BLaER1 treated with 17β-estradiol and CSF1 and Interleukin-3, amounts not matched to agents 10 nM and 100 nM (cell line): ENCODE measurements at regions not wholly inside any gene's neighbourhood (a gene's known extent, or its start where the extent isn't known, plus 50 kb on each side); places are given as distances from the start of the nearest gene placed in this dataset.

Source experiments
- H3K27ac ChIP-seq, 11 experiments: shearing (Covaris generic); formaldehyde crosslinking; 2 replicates each; pipeline ENCODE4 v1.8.1; 2022
- H3K27me3 ChIP-seq, 11 experiments: shearing (Covaris generic); formaldehyde crosslinking; 2 replicates each; pipeline ENCODE4 v1.8.1; 2022
- H3K36me3 ChIP-seq, 11 experiments: shearing (Covaris generic); formaldehyde crosslinking; 2 replicates each; pipeline ENCODE4 v1.8.1; 2022
- H3K4me1 ChIP-seq, 10 experiments: shearing (Covaris generic); formaldehyde crosslinking; 2 replicates each; pipeline ENCODE4 v1.8.1; 2022
- H3K4me2 ChIP-seq, 11 experiments: shearing (Covaris generic); formaldehyde crosslinking; 2 replicates each; pipeline ENCODE4 v1.8.1; 2022
- H3K4me3 ChIP-seq, 10 experiments: shearing (Covaris generic); formaldehyde crosslinking; 2 replicates each; pipeline ENCODE4 v1.8.1; 2022
- H3K9ac ChIP-seq, 11 experiments: shearing (Covaris generic); formaldehyde crosslinking; 2 replicates each; pipeline ENCODE4 v1.8.1; 2022
- H3K9me3 ChIP-seq, 11 experiments: shearing (Covaris generic); formaldehyde crosslinking; replicated peaks in 1 of 11; 2 replicates each; pipeline ENCODE4 v1.8.1; 2022
- H4K20me1 ChIP-seq, 11 experiments: shearing (Covaris generic); formaldehyde crosslinking; 2 replicates each; pipeline ENCODE4 v1.8.1; 2022
- Cebpa-rat ChIP-seq, 11 experiments: shearing (Covaris generic); IDR thresholded peaks; 2 replicates each; pipeline ENCODE4 v1.8.1; 2022

DNA sequence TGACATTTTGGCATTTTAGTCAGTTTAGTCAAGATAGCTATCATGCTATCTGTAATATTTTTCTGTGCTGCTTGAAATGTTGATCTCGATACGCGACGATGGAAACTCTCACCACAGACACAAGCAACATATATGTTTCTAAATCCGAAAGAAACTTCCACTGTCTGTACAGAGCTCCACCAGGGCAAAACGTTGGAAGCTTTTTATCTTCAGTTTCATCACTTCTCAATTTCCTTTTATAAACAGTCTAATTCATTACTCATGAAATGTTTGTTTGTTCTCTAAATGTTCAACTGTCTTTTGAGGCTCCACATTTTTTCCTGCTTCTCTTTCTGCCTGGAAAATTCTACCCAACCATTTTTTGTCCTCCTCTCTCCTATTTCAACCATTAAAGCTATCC is 737.6 kb downstream of the SLC16A7 start:
- Histone ChIP-seq H3K9ac (no peak overlapping the region), H3K4me3 (no peak overlapping the region), H3K27me3 (no peaks in the 10 kb centered on the region), H4K20me1 (no peaks in the 10 kb centered on the region), H3K9me3 (no peaks in the 10 kb centered on the region), H3K27ac (no peak overlapping the region), H3K4me1 (no peaks in the 10 kb centered on the region), H3K36me3 (no peaks in the 10 kb centered on the region), H3K4me2 (no peak overlapping the region)
- TF ChIP-seq Cebpa-rat (IDR thresholded peaks at IDR 0.05) = no peak

DNA sequence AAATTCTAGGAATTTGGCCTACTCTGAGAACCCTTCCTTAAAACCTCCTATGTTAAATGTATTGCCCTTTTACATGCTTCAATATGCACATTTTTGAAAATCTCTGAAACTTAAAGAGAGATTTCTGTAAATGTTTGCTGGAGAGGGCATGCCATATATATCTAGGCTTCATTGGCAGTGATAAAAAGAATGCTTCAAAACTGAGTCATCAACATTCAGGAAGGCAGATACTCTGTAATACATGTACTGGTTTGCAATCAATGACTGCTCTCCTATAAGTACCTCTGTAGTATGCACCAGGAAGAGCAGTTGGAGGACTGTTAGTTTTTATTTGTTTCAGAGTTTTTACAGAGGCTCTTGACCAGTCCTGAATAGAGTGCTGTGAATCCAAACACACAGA is 739.9 kb downstream of the SLC16A7 start:
- no peak for TF ChIP-seq Cebpa-rat (IDR thresholded peaks at IDR 0.05)
- Histone ChIP-seq H3K9me3 (no peaks in the 10 kb centered on the region), H3K27me3 (no peaks in the 10 kb centered on the region), H3K27ac (no peak overlapping the region), H4K20me1 (no peaks in the 10 kb centered on the region), H3K36me3 (no peaks in the 10 kb centered on the region), H3K4me2 (no peak overlapping the region), H3K4me1 (no peaks in the 10 kb centered on the region), H3K4me3 (no peak overlapping the region), H3K9ac (no peak overlapping the region)

DNA sequence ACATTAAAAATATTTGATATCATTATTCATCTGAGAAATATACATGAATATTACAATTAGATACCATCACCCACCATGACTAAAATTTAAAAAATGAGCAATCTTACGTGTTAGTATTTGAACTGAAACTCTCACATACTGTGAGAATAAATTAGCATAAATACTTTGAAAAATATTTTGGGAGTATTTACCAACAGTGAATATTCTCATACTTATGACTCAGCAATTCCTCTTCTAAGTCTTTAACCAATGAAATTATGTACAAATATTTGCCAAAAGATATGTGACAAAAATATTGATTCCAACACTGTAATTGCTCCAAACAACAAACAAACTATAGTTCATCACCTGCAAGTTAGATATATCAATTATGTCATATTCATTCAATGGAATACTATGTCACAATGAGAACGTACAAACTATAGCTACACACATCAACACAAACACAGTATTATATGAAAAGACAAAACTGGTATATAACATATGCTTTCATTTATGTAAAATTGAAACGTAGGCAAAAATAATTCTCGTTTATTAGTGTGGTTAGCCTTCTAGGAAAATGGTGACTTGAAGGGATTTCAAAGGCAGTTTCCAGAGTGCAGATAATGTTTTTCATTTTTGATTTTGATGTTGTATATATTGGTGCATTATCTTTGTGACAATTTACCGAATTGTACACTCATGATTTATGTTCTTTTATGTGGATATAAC is 742.2 kb downstream of the SLC16A7 start:
- H3K9ac ChIP-seq = no peak overlapping the region

DNA sequence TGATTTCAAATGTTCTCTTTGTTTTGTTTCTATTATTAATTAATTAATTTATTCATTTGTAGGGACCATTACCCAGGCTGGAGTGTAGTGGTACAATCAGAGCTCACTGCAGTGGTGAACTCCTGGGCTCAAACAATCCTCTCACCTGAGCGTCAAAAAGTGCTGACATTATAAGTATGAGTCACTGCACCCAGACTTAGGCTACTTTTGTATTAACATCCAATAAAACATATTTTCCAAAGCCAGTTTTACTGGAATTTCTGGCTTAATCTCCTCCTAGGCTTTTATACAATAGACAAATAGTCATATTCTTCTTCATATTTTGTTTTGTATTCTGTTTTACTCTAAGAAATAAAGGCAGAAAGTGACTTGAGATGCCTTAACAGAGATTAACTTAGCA is 749.6 kb downstream of the SLC16A7 start:
- no peak overlapping the region for H3K4me3 ChIP-seq
- no peaks in the 10 kb centered on the region for H3K36me3 ChIP-seq
- H3K9ac ChIP-seq = no peak overlapping the region
- H3K27me3 ChIP-seq = no peaks in the 10 kb centered on the region
- H3K4me2 ChIP-seq = no peak overlapping the region
- H3K9me3 ChIP-seq = no peaks in the 10 kb centered on the region
- no peak overlapping the region for H3K27ac ChIP-seq
- H4K20me1 ChIP-seq = no peaks in the 10 kb centered on the region
- no peaks in the 10 kb centered on the region for H3K4me1 ChIP-seq
- no peak for TF ChIP-seq Cebpa-rat (IDR thresholded peaks at IDR 0.05)

More for the DNA sequence above, 742.2 kb downstream of the SLC16A7 start:
- Histone ChIP-seq H3K4me1 (no peaks in the 10 kb centered on the region), H3K36me3 (no peaks in the 10 kb centered on the region), H3K4me3 (no peak overlapping the region), H3K27me3 (no peaks in the 10 kb centered on the region), H3K4me2 (no peak overlapping the region), H3K27ac (no peak overlapping the region), H3K9me3 (no peaks in the 10 kb centered on the region), H4K20me1 (no peaks in the 10 kb centered on the region)
- no peak for TF ChIP-seq Cebpa-rat (IDR thresholded peaks at IDR 0.05)

DNA sequence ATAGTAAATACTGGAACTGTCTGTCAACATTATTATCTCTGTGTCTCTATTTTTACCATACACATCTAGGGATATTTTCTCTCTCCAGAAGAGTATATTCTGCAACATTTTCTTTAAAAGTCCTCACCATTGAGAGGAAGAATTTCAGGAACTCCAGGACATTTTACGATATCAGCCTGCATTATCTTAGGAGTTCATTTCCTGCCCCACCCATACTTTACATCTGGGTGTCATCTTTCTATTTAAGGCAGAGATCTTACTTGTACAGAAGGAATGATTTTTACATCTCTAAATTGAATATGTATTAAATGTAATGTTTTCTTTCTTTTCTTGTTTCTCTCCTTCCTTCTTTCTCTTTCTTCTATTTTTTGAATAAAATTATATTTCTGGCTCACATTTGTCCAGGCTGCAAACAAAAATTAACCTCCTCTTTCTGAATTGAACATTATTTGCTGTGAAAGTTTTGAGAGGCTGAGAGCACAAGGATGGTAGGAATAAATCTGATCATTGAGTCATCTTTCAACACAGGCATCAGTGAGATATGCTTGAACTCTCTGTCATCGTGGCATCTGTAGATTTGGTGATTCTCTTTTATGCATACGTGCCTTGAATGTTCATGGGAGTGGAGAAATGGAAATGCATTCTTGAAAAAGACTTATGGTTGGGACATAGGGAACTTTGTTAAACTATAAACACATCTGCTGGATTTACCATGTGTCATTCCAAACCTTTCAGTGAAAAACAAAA is 753.6 kb downstream of the SLC16A7 start:
- Histone ChIP-seq H3K4me2 (no peak overlapping the region), H3K27ac (no peak overlapping the region), H3K27me3 (no peaks in the 10 kb centered on the region), H3K36me3 (no peaks in the 10 kb centered on the region), H3K9ac (no peak overlapping the region), H3K4me1 (no peaks in the 10 kb centered on the region), H4K20me1 (no peaks in the 10 kb centered on the region), H3K4me3 (no peak overlapping the region), H3K9me3 (no peaks in the 10 kb centered on the region)
- no peak for TF ChIP-seq Cebpa-rat (IDR thresholded peaks at IDR 0.05)

DNA sequence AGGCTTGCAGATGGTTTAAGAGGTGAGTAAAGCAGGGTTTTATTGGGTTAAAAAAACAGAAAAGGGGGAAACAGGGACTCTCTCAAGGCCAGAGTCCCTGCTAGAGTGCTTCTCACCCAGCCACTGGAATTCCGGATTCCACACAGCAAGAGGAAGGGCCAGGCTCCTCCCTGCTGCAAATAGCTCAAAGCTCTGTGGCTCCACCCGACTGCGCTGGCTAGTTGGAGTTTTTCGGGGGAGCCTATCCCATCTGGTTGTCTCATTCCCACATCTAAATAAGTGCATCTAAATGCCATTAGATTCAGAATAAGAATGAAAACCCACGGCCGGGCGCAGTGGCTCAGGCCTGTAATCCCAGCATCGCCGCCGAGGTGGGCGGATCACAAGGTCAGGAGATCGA is 791.5 kb downstream of the SLC16A7 start:
- no peaks in the 10 kb centered on the region for H3K27me3 ChIP-seq
- peaks cover 2 to 9% (median 7%) of the 10 kb centered on the region in 11 experiments; a peak in 16 of 22 replicates for H3K9me3 ChIP-seq
- no peaks in the 10 kb centered on the region for H4K20me1 ChIP-seq
- H3K4me3 ChIP-seq = no peak overlapping the region
- no peaks in the 10 kb centered on the region for H3K4me1 ChIP-seq
- no peak overlapping the region for H3K9ac ChIP-seq
- TF ChIP-seq Cebpa-rat (IDR thresholded peaks at IDR 0.05) = no peak
- no peaks in the 10 kb centered on the region for H3K36me3 ChIP-seq
- H3K4me2 ChIP-seq = no peak overlapping the region
- no peak overlapping the region for H3K27ac ChIP-seq

DNA sequence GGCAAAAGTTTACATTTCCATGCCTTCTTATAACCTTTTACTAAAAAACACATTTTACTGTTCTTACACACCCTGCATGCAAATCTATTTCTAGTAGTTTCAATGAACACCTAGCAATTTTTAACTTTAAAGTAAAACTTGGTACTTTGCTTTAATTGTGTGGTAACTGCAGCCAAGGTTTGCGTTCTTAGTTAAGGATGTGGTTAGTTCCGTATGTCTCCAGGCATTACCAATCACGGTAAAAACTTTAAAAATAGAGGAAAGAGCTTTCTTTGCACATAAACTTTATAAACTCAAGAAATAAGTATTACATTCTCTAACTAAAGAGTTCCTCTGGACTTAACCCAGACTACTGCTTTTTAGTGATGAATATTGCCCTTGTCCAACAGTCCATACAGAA is 795.2 kb downstream of the SLC16A7 start:
- Histone ChIP-seq H3K27me3 (no peaks in the 10 kb centered on the region), H3K27ac (no peak overlapping the region), H3K9ac (no peak overlapping the region), H3K36me3 (no peaks in the 10 kb centered on the region), H3K4me1 (peaks cover 0 to 9% (median 0%) of the 10 kb centered on the region in 10 experiments; a peak in 5 of 20 replicates), H3K4me2 (no peak overlapping the region), H4K20me1 (no peaks in the 10 kb centered on the region), H3K4me3 (no peak overlapping the region), H3K9me3 (peaks cover 10 to 18% (median 16%) of the 10 kb centered on the region in 11 experiments; a peak in 19 of 22 replicates)
- no peak for TF ChIP-seq Cebpa-rat (IDR thresholded peaks at IDR 0.05)

DNA sequence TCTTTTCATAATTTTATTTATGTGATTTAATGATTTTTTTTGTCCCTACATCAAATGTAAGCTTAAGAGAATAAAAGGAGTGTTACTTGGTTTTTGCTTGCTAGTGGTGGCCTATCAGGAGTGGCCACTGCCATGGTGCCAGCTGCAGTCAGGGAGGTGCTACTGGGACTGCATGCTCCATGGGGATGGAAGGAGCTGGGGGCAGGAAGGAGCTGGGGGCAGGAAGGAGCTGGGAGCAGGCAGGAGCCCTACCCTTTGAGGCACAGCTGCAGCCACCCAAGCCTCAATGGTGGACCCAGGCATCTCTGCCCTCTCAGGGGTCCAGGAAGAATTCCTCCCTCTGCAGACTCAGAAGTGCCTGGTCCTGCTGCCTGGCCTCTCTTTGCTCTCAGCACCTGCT is 796.0 kb downstream of the SLC16A7 start:
- H3K27ac ChIP-seq = no peak overlapping the region
- no peaks in the 10 kb centered on the region for H3K36me3 ChIP-seq
- H3K4me1 ChIP-seq = peaks cover 0 to 9% (median 0%) of the 10 kb centered on the region in 10 experiments; a peak in 5 of 20 replicates
- no peaks in the 10 kb centered on the region for H3K27me3 ChIP-seq
- H3K9ac ChIP-seq = no peak overlapping the region
- peaks cover 10 to 18% (median 16%) of the 10 kb centered on the region in 11 experiments; a peak in 19 of 22 replicates for H3K9me3 ChIP-seq
- no peaks in the 10 kb centered on the region for H4K20me1 ChIP-seq
- H3K4me3 ChIP-seq = no peak overlapping the region
- no peak for TF ChIP-seq Cebpa-rat (IDR thresholded peaks at IDR 0.05)
- H3K4me2 ChIP-seq = no peak overlapping the region

DNA sequence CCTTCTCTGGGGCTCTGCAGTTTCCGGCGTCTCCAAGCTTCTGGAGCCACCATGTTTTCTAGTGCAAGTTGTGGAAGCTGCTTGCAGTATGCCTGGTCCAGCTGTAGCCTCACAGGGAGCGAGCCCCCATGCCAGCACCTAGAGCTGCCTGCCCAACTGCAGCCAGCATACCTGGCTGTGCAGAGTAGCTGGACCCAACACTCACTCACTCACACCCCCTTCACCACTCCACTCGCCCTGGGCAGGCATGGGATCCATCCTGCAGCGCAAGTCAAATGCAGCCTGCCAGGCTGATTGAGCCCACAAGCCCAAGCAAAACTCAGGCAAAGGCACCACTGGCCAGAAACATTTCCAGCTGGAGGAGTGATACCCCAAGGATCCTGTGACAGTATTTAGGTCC is 797.3 kb downstream of the SLC16A7 start:
- H3K27ac ChIP-seq = no peak overlapping the region
- H3K36me3 ChIP-seq = no peaks in the 10 kb centered on the region
- peaks cover 0 to 9% (median 0%) of the 10 kb centered on the region in 10 experiments; a peak in 5 of 20 replicates for H3K4me1 ChIP-seq
- no peaks in the 10 kb centered on the region for H3K27me3 ChIP-seq
- no peak overlapping the region for H3K4me2 ChIP-seq
- H3K9ac ChIP-seq = no peak overlapping the region
- TF ChIP-seq Cebpa-rat (IDR thresholded peaks at IDR 0.05) = no peak
- no peaks in the 10 kb centered on the region for H4K20me1 ChIP-seq
- peaks cover 10 to 18% (median 15%) of the 10 kb centered on the region in 11 experiments; a peak in 19 of 22 replicates for H3K9me3 ChIP-seq
- no peak overlapping the region for H3K4me3 ChIP-seq
